ENCODE measurements at regions not wholly inside any gene's neighbourhood (a gene's known extent, or its start where the extent isn't known, plus 50 kb on each side); places are given as distances from the start of the nearest gene placed in this dataset.

DNA sequence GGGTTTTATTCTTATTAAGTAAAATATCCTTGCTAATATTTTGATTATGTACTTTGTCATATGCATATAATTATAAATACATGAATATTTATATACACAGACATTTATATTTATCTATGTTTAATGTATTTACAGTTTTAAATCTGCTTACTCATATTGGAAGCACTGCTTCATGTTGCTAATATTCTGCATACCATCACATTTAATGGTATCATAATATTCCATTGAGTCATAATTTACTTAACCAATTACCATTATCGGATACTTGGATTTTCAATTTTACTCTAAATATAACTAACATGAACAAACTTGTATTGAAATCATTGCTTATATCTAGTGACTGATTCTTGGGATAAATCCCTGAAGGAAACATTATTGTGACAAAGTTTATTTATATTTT lies 155.2 kb downstream of the MBL2 start:
- Histone ChIP-seq H3K4me1 (ENCODE audit: low read depth) (peaks cover 9% of the 10 kb centered on the region), H3K4me3 (no peak overlapping the region), H3K27ac (no peak overlapping the region), H3K27me3 (peaks cover 6% of the 10 kb centered on the region), H3K36me3 (no peaks in the 10 kb centered on the region), H3K9me3 (ENCODE audit: low read depth) (no peaks in the 10 kb centered on the region)
- DNase-seq (ENCODE audit: low read depth in 1 of 2, low spot score in 1 of 2), result no peak
- TF ChIP-seq, protein P1, sequence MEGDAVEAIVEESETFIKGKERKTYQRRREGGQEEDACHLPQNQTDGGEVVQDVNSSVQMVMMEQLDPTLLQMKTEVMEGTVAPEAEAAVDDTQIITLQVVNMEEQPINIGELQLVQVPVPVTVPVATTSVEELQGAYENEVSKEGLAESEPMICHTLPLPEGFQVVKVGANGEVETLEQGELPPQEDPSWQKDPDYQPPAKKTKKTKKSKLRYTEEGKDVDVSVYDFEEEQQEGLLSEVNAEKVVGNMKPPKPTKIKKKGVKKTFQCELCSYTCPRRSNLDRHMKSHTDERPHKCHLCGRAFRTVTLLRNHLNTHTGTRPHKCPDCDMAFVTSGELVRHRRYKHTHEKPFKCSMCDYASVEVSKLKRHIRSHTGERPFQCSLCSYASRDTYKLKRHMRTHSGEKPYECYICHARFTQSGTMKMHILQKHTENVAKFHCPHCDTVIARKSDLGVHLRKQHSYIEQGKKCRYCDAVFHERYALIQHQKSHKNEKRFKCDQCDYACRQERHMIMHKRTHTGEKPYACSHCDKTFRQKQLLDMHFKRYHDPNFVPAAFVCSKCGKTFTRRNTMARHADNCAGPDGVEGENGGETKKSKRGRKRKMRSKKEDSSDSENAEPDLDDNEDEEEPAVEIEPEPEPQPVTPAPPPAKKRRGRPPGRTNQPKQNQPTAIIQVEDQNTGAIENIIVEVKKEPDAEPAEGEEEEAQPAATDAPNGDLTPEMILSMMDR (IDR thresholded peaks at IDR 0.05; ENCODE audit: low read depth, low read length), result no peak

DNA sequence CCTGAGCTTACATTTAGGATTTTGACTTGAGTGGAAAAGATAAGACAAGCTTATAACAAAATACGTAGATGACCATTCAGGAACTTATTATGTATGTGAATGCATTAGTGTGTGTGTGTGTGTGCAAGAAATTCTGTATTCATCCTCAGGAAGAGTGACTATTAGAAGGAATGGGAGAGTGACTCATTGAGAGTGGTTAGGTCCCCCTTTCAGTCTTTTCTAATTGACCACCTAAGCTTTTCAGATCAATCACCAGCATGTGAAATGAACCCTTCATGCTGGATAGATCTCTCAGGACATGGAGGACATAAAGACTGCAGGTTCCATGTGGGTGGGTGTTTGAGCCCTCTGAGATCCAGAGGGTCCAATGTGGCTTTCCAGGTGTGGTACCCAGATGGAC lies 153.5 kb downstream of the MBL2 start:
- Histone ChIP-seq H3K4me3 (no peak overlapping the region), H3K36me3 (no peaks in the 10 kb centered on the region), H3K9me3 (ENCODE audit: low read depth) (no peaks in the 10 kb centered on the region), H3K27me3 (no peaks in the 10 kb centered on the region), H3K4me1 (ENCODE audit: low read depth) (peaks cover 9% of the 10 kb centered on the region), H3K27ac (no peak overlapping the region)
- TF ChIP-seq, protein P1 (IDR thresholded peaks at IDR 0.05; ENCODE audit: low read depth, low read length), result no peak
- no peak for DNase-seq (ENCODE audit: low read depth in 1 of 2, low spot score in 1 of 2)

- H3K4me1 ChIP-seq (ENCODE audit: low read depth), result peaks cover 9% of the 10 kb centered on the region
- no peaks in the 10 kb centered on the region for H3K36me3 ChIP-seq
- H3K27ac ChIP-seq, result no peak overlapping the region
- DNase-seq (ENCODE audit: low read depth in 1 of 2, low spot score in 1 of 2), result peak; percentile 25 to 41
- no peaks in the 10 kb centered on the region for H3K9me3 ChIP-seq (ENCODE audit: low read depth)
- no peaks in the 10 kb centered on the region for H3K27me3 ChIP-seq
- TF ChIP-seq, protein P1 (IDR thresholded peaks at IDR 0.05; ENCODE audit: low read depth, low read length), result no peak
- H3K4me3 ChIP-seq, result no peak overlapping the region
Measured at GRCh38 chr10:52621635-52622079, 150.9 kb downstream of the MBL2 start.

DNA sequence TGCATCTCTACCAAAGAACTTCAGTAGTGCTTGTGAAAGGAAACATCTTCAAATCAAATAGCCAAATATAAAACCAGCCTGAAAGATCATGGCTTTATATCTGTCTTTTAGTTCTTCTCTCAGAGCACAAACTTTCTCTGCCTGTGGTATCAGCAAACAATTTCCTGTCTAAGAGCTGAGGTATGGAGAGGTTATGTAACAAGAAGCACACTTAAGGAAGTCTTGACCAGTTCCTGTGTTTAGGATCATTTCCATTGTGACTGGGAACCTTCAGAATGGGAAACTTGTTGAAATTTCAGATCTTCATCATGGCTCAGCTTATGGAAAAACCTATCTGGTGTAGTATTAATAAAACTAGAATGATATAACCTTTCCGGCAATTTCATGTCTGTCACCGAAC lies 148.8 kb downstream of the MBL2 start:
- Histone ChIP-seq H3K36me3 (no peaks in the 10 kb centered on the region), H3K27me3 (peaks cover 3% of the 10 kb centered on the region), H3K4me1 (ENCODE audit: low read depth) (peaks cover 9% of the 10 kb centered on the region), H3K27ac (no peak overlapping the region), H3K4me3 (no peak overlapping the region), H3K9me3 (ENCODE audit: low read depth) (no peaks in the 10 kb centered on the region)
- TF ChIP-seq, protein P1 (IDR thresholded peaks at IDR 0.05; ENCODE audit: low read depth, low read length), result no peak
- peak in 1 of 2 donors; percentile 61 for DNase-seq (ENCODE audit: low read depth in 1 of 2, low spot score in 1 of 2)

- no peak for DNase-seq (ENCODE audit: low read depth in 1 of 2, low spot score in 1 of 2)
- TF ChIP-seq, protein P1 (IDR thresholded peaks at IDR 0.05; ENCODE audit: low read depth, low read length), result no peak
- Histone ChIP-seq H3K36me3 (no peaks in the 10 kb centered on the region), H3K9me3 (ENCODE audit: low read depth) (no peaks in the 10 kb centered on the region), H3K27ac (no peak overlapping the region), H3K4me3 (no peak overlapping the region), H3K27me3 (peaks cover 7% of the 10 kb centered on the region), H3K4me1 (ENCODE audit: low read depth) (peaks cover under 1% of the 10 kb centered on the region)
Measured at GRCh38 chr10:52627279-52627678, 145.3 kb downstream of the MBL2 start.

GRCh38 chr10:52631146-52631545 lies 141.4 kb downstream of the MBL2 start:
- TF ChIP-seq, protein P1 (IDR thresholded peaks at IDR 0.05; ENCODE audit: low read depth, low read length), result no peak
- Histone ChIP-seq H3K36me3 (no peaks in the 10 kb centered on the region), H3K27me3 (peaks cover 12% of the 10 kb centered on the region), H3K27ac (no peak overlapping the region), H3K9me3 (ENCODE audit: low read depth) (no peaks in the 10 kb centered on the region), H3K4me3 (no peak overlapping the region), H3K4me1 (ENCODE audit: low read depth) (no peaks in the 10 kb centered on the region)
- no peak for DNase-seq (ENCODE audit: low read depth in 1 of 2, low spot score in 1 of 2)
